ENCODE measurements at regions not wholly inside any gene's neighbourhood (a gene's known extent, or its start where the extent isn't known, plus 50 kb on each side); places are given as distances from the start of the nearest gene placed in this dataset.
"Not testable (repeated sequence)": the region's sequence is repeated elsewhere in the genome, so short reads cannot be mapped to it uniquely, and the experiment has no call there.

DNA sequence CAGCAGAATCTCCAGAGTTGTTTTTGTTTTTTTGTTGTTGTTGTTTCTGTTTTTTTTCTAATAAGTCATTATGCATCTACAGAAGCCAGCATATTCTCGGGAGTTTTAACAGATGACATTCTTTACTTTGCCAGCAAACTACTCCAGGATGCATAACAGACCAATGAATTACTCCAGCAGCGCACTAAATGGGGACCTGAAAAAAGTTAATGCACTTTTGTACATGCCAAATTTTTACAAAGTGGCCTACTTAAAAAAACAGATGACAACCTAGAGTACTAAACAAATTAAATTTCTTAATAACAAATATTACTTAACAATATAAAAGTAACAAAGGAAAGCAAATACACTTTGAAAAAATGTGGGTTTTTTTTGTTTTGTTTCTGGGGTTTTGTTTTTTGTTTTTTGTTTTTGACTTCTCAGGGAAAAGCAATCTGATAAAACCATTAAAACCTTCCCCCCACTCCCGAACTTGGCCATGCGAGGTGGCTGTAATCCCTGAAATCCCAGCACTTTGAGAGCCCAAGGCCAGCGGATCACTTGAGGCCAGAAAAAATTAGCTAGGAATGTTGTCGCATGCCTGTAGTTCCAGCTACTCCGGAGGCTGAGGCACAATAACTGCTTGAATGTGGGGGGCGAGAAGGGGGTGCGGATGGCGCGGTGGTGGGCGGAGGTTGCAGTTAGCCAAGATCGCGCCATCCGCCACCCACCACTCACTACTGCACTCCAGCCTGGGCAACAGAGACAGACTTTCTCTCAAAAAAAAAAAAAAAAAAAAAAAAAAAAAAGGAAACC is 352.4 kb downstream of the CETN3 start:
- DNase-seq (ENCODE audit: low spot score), result no peak

GRCh38 chr5:90055831-90056328 is 353.7 kb downstream of the CETN3 start:
- DNase-seq (ENCODE audit: low spot score), result peak; percentile 10

DNA sequence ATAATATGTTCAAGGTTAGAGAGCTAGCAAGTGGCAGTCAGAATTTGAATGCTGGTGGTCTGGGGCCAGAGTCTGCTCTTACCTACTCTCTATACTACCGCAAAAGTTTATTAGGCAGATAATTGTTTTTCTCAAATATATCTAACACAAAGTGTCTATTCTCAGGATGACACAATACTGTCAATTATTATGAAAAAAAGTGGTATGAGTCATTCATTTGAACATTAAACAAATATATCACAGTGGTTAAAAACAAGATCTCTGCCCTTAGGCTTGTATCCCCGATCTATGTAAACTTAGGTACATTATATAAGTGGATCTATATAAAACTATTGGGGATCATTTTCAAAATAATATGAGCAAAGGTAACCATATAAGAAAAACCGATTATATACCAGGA is 354.9 kb downstream of the CETN3 start:
- no peak for DNase-seq (ENCODE audit: low spot score)

DNA sequence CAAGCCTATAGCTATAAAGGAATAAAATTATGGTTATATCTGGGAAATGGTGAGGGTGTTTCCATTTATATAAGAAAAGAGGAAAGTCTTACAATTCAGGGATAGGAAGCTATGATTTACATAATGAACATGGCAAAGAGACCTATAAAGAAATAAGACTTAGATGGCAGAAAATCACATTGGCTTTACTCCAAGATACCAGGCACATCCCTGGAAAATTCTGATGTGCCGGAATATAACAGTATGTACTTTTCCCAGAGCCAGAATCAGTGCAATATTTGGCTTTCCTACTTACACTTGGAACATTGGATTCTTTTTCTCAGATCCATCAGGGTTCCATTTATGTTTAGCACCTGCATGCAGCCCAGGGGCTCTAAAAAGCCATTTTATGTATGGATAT is 357.8 kb downstream of the CETN3 start:
- no peak for DNase-seq (ENCODE audit: low spot score)

- DNase-seq (ENCODE audit: low spot score), result no peak
Measured at GRCh38 chr5:90050103-90050502, 359.5 kb downstream of the CETN3 start.

GRCh38 chr5:90047113-90047512 is 362.4 kb downstream of the CETN3 start:
- DNase-seq (ENCODE audit: low spot score), result no peak

DNA sequence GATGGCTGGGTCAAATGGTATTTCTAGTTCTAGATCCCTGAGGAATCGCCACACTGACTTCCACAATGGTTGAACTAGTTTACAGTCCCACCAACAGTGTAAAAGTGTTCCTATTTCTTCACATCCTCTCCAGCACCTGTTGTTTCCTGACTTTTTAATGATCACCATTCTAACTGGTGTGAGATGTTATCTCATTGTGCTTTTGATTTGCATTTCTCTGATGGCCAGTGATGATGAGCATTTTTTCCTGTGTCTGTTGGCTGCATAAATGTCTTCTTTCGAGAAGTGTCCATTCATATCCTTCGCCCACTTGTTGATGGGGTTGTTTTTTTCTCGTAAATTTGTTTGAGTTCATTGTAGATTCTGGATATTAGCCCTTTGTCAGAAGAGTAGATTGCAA is 369.5 kb downstream of the CETN3 start:
- not testable (repeated sequence) for DNase-seq (ENCODE audit: low spot score)

DNA sequence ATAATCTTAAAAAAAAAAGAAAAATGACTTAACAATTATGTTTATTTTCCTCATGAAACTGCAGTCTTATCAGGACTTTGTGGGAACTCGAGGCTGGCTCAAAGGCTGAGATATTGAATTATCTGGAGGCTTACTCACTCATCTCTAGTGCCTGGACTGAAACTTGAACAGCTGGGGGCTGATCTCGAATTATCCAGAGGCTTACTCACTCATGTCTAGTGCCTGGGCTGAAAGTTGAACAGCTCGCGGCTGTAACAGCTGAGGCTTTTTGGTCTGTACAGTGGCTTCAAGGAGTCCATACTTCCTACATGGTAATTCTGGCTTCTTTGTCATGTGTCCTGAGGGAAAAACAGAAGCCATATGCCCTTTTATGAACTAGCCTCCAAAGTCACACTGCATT is 371.9 kb downstream of the CETN3 start:
- no peak for DNase-seq (ENCODE audit: low spot score)

DNA sequence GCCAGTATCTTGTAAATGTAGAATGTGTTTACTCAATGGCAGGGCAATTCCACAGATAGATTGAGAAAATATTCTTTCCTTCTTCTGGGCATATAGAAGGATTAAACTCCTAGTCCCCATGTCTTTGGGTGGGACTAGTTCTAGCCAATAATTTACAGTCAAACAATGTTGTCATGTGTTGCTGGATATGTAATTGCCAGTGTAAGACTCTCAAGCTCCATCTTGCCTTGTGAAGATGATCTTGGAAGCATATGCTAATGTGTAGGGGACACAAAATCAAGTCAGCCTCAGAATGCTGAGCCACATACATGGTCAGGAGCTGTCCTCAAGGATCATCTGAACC is 386.9 kb downstream of the CETN3 start:
- DNase-seq (ENCODE audit: low spot score), result no peak

DNA sequence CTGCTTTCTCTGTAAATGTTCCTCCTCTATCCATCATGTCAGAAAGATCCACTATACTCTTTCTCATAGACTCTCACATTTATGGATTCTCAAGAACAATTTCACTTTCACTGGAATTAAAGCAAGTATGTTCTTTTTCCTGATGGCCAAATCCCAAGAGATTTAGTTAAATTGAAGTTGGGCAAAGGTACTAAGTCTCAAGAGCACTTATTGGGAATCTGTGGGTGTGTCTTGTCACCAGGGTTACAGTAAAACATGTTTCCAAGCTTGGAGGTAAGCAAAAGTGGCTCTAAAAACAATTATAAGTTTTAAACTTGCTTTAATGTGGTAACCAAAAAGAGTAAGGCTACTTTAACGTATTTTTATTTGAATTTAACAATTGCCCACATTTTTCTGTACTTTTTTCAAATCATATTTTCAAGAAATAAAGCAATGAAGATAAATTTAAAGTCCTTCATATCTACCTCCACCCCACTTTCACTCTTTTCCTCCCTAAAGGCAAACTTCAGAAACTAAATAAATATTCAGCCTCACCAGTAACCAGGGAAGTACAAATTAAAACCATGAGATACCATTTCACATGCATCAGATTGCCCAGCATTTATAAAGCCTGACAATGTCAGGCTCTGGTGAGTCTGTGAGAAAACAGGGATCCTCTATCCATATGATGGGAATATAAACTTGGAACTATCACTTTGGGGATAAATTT is 387.4 kb downstream of the CETN3 start:
- DNase-seq (ENCODE audit: low spot score), result no peak

GRCh38 chr5:90020575-90021538 is 388.7 kb downstream of the CETN3 start:
- DNase-seq (ENCODE audit: low spot score), result peak; percentile 82

GRCh38 chr5:90017239-90017638 is 392.3 kb downstream of the CETN3 start:
- no peak for DNase-seq (ENCODE audit: low spot score)

DNA sequence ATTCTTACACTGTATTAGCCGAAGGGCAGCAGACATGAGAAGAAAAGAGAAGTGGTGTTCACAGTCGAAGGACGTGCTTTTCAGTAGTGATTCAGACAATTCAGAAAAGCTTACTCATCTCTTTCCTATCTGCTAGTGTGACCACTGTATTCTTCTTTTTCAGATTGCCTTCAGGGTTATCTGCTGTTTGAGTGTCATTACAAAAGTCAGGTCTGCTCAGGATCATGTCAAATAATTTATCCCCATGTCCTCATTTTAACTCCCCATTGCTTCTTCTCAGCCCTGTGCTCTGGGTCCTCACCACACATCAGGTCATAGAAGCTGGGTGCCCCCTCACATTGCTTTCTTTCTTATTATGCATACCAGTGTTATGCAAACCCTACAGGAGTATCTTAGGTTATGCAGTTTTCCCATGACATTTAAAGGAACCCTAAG is 394.0 kb downstream of the CETN3 start:
- DNase-seq (ENCODE audit: low spot score), result no peak

DNA sequence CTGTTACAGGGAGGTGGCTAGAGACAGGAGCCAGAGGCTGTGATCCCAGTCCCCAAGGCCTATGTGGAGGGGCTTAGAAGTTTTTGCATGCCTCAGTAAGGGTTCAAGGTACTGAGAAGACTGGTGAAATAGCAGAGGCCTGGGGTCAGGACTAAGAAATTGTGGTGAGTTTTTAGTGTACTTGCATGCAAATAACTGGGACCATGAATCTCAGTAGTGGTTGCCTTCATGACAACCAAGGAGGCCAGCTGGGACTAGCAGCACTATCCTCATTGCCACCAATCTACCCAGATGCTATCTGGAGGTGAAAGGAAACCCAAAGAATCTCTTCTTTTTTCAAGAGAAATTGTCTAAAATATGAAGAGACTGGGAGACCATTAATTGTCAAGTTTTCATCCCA is 395.1 kb downstream of the CETN3 start:
- DNase-seq (ENCODE audit: low spot score), result no peak

DNA sequence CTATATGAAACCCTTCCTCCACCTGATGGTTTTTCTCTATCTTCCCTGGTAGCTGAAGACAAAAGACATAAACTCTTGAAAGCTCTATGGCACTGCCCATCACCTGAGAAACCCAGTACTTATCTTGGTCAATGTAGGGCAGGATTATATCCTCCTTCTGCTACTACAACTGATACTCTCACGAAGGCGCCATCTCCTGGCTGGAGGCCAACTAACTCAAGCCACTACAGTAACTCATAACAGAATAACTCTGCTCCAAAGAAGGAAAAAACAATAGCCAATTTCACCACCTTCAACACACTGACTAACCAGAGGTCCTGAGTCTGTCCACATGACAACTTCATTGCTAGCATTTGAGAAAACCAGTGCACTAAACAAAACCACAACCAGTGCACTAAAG is 409.2 kb downstream of the CETN3 start:
- DNase-seq (ENCODE audit: low spot score), result no peak

- DNase-seq (ENCODE audit: low spot score), result no peak
Measured at GRCh38 chr5:89998519-89999305, 410.8 kb downstream of the CETN3 start.

GRCh38 chr5:89996890-89997289 is 412.7 kb downstream of the CETN3 start:
- DNase-seq (ENCODE audit: low spot score), result no peak

DNA sequence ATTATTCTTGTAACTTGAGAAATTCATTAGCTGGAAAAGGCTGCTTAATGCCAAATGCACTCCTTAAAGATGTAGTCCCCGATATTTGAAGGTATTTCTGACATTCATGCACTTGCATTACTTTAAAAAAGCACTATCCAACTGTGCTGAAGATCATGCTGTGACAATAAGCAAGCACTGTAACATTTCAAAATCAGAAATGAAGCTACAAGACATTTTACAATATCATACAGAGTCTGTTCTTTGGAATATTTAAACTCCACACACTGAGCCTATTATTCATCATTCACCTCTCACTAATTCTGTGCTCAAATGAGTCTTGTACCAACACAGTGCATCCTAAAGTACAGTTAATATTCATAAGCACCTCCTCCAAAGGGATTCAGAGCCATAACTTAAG is 413.2 kb downstream of the CETN3 start:
- no peak for DNase-seq (ENCODE audit: low spot score)

- no peak for DNase-seq (ENCODE audit: low spot score)
Measured at GRCh38 chr5:89994266-89994665, 415.3 kb downstream of the CETN3 start.

GRCh38 chr5:89992201-89992600 is 417.4 kb downstream of the CETN3 start:
- no peak for DNase-seq (ENCODE audit: low spot score)

DNA sequence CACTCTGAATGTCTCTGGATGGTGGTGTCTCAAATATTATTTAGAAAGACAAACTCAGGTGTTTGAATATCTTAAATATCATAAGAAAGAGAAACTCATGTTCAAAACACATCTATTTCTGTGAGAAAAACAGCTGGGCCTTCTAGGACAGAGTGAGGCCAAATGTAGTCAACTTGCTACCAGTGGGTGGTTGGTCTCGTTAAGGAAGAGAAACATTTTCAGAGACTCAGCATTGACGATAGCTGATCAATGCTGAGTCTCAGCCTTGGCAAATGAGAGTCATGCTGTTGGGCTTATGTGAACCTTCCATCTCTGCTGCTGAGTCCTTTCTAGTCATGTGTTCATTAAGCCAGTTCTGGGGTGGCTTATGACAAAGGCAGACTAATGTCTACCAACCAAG is 418.0 kb downstream of the CETN3 start:
- no peak for DNase-seq (ENCODE audit: low spot score)

- no peak for DNase-seq (ENCODE audit: low spot score)
Measured at GRCh38 chr5:89989776-89990175, 419.8 kb downstream of the CETN3 start.
